Stimulated activated effector memory CD8-positive, alpha-beta T cell treated with anti-CD3 and anti-CD28 coated beads, Interleukin-12 subunit alpha, Interleukin-12 subunit beta, amount 100 ng/mL, for 72 hours (primary cell): ENCODE measurements at regions not wholly inside any gene's neighbourhood (a gene's known extent, or its start where the extent isn't known, plus 50 kb on each side); places are given as distances from the start of the nearest gene placed in this dataset.

Source experiments
- ATAC-seq: fragments of 150-1000 bp; cut with Tn5 transposase; 2 replicates; pipeline ENCODE4 v1.10.0; 2021
- DNase-seq, 2 donors: peaks; one replicate each; pipeline ENCODE4 v3.0.0; 2021 to 2022; ENCODE audit warnings: low spot score in 2 of 2
- H3K27ac Mint-ChIP-seq: one replicate; pipeline ENCODE4 v1.8.0; 2022; ENCODE audit warnings: mild to moderate bottlenecking, mixed read lengths
- H3K36me3 Mint-ChIP-seq: one replicate; pipeline ENCODE4 v1.8.0; 2022; ENCODE audit warnings: mild to moderate bottlenecking, mixed read lengths
- H3K4me1 Mint-ChIP-seq: one replicate; pipeline ENCODE4 v1.8.0; 2022; ENCODE audit warnings: mixed read lengths
- H3K4me3 Mint-ChIP-seq: one replicate; pipeline ENCODE4 v1.8.0; 2022; ENCODE audit warnings: mild to moderate bottlenecking, mixed read lengths
- H3K9me3 Mint-ChIP-seq: one replicate; pipeline ENCODE4 v1.8.0; 2022; ENCODE audit warnings: mixed read lengths

DNA sequence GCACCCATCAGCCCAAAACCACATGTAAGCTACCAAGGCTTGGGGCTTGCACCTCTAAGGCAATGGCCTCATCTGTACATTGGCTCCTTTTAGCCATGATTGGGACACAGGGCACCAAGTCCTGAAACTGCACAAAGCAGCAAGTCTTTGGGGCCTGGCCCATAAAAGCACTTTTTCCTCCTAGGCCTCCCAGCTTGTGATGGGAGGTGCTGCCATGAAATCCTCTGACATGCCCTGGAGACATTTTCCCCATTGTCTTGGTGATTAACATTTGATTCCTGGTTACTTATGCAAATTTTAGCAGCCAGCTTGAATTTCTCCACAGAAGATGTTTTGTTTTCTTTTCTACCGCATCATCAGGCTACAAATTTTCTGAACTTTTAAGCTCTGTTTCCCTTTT, 58.5 kb upstream of the PABPC4L start:
- Mint-ChIP-seq H3K4me1 (no peaks in the 10 kb centered on the region), H3K9me3 (peaks cover 3% of the 10 kb centered on the region), H3K36me3 (no peaks in the 10 kb centered on the region), H3K4me3 (no peak overlapping the region), H3K27ac (no peak overlapping the region)
- DNase-seq (no peak), ATAC-seq (no peak)
